ENCODE measurements at regions not wholly inside any gene's neighbourhood (a gene's known extent, or its start where the extent isn't known, plus 50 kb on each side); places are given as distances from the start of the nearest gene placed in this dataset.

GRCh38 chr2:121911036-121911435 is 155.6 kb downstream of the TSN start:
- Histone ChIP-seq H3K4me3 (no peak overlapping the region), H3K9me3 (no peaks in the 10 kb centered on the region), H3K27me3 (no peaks in the 10 kb centered on the region), H3K36me3 (no peaks in the 10 kb centered on the region), H3K27ac (no peak overlapping the region), H3K4me1 (no peaks in the 10 kb centered on the region)
- FAIRE-seq (no peak), ATAC-seq (no peak), DNase-seq (no peak)
- intact Hi-C loops (cut with DNase I), result no loop called here
- TF ChIP-seq, protein P1, sequence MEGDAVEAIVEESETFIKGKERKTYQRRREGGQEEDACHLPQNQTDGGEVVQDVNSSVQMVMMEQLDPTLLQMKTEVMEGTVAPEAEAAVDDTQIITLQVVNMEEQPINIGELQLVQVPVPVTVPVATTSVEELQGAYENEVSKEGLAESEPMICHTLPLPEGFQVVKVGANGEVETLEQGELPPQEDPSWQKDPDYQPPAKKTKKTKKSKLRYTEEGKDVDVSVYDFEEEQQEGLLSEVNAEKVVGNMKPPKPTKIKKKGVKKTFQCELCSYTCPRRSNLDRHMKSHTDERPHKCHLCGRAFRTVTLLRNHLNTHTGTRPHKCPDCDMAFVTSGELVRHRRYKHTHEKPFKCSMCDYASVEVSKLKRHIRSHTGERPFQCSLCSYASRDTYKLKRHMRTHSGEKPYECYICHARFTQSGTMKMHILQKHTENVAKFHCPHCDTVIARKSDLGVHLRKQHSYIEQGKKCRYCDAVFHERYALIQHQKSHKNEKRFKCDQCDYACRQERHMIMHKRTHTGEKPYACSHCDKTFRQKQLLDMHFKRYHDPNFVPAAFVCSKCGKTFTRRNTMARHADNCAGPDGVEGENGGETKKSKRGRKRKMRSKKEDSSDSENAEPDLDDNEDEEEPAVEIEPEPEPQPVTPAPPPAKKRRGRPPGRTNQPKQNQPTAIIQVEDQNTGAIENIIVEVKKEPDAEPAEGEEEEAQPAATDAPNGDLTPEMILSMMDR (IDR thresholded peaks at IDR 0.05), result no peak
- WGBS, 2 donors, result 46 to 61% methylated on average over 4 of the region's 4 CpGs

DNA sequence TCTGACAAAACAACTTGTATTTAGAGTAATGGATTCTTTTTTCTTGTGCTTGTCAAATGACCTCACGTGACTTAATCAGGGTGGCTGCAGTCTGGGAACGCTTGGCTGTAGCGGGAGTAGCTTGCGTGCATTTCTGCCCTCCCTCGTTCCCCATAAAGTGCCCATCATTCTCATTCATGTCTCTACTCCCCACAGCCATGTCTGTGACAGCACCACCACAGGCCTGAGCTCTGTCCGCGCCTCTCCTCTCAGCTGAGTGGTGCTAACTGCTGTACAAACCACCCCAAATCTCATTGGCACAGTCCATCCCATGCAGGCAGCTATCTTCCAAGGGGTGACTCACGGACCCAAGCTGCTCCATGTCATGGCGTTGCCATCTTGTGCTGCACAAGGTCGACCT is 161.7 kb downstream of the TSN start:
- FAIRE-seq (no peak), DNase-seq (no peak), ATAC-seq (no peak)
- intact Hi-C loops (cut with DNase I), result no loop called here
- Histone ChIP-seq H3K27ac (no peak overlapping the region), H3K36me3 (no peaks in the 10 kb centered on the region), H3K4me1 (no peaks in the 10 kb centered on the region), H3K4me3 (no peak overlapping the region), H3K9me3 (no peaks in the 10 kb centered on the region), H3K27me3 (no peaks in the 10 kb centered on the region)
- 64 to 65% methylated on average over 10 of the region's 10 CpGs for WGBS, 2 donors
- TF ChIP-seq, protein P1 (IDR thresholded peaks at IDR 0.05), result no peak

- FAIRE-seq (no peak), DNase-seq (no peak), ATAC-seq (no peak)
- TF ChIP-seq, protein P1 (IDR thresholded peaks at IDR 0.05), result no peak
- WGBS, 2 donors, result 55 to 71% methylated on average over 2 of the region's 2 CpGs
- Histone ChIP-seq H3K27ac (no peak overlapping the region), H3K4me3 (no peak overlapping the region), H3K4me1 (no peaks in the 10 kb centered on the region), H3K36me3 (no peaks in the 10 kb centered on the region), H3K27me3 (no peaks in the 10 kb centered on the region), H3K9me3 (no peaks in the 10 kb centered on the region)
- intact Hi-C loops (cut with DNase I), result no loop called here
Observed at GRCh38 chr2:121918231-121918630, 162.8 kb downstream of the TSN start.

DNA sequence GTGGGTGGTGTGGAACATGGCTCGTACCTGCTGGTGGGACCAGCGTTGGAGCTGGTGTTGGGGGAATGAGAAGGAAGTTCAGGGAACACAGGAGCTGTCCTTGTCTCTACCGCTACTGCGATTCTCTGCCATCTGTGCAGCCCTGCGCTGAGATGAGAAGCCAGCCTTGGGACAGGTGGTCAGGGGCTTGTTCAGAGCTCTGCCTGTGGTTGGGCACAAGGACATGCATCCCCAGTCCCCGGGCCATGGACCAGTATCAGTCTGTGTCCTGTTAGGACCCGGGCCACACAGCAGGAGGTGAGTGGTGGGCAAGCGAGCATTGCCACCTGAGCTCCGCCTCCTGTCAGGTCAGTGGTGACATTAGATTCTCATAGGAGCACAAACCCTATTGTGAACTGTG is 164.4 kb downstream of the TSN start:
- H3K27me3 ChIP-seq, result no peaks in the 10 kb centered on the region
- H3K9me3 ChIP-seq, result no peaks in the 10 kb centered on the region
- H3K4me1 ChIP-seq, result no peaks in the 10 kb centered on the region
- no peak for ATAC-seq
- intact Hi-C loops (cut with DNase I), result no loop called here
- no peaks in the 10 kb centered on the region for H3K36me3 ChIP-seq
- no peak for DNase-seq
- H3K4me3 ChIP-seq, result no peak overlapping the region
- TF ChIP-seq, protein P1 (IDR thresholded peaks at IDR 0.05), result no peak
- H3K27ac ChIP-seq, result no peak overlapping the region
- WGBS, 2 donors, result 75 to 91% methylated on average over 9 of the region's 9 CpGs
- no peak for FAIRE-seq

DNA sequence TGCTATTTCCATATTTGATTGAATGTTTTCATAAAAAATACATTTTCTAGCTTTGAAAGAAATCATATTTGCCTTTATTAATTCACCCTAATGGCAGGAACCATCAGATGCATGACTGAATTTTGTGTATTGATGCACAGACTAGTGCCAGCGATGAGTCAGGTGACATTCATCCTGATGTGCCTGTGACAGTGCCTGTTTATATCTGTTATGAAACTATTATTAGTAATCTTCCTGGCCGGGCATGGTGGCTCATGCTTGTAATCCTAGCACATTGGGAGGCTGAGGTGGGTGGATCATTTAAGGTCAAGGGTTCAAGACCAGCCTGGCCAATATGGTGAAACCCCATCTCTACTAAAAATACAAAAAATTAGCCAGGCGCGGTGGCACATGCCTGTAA is 170.0 kb downstream of the TSN start:
- no peaks in the 10 kb centered on the region for H3K36me3 ChIP-seq
- no peaks in the 10 kb centered on the region for H3K4me1 ChIP-seq
- TF ChIP-seq, protein P1 (IDR thresholded peaks at IDR 0.05), result no peak
- FAIRE-seq, result no peak
- H3K27me3 ChIP-seq, result no peaks in the 10 kb centered on the region
- intact Hi-C loops (cut with DNase I), result no loop called here
- WGBS, 2 donors, result 77 to 85% methylated on average over 4 of the region's 4 CpGs
- ATAC-seq, result no peak
- no peaks in the 10 kb centered on the region for H3K9me3 ChIP-seq
- no peak for DNase-seq
- H3K27ac ChIP-seq, result no peak overlapping the region
- H3K4me3 ChIP-seq, result no peak overlapping the region
